ENCODE measurements at regions not wholly inside any gene's neighbourhood (a gene's known extent, or its start where the extent isn't known, plus 50 kb on each side); places are given as distances from the start of the nearest gene placed in this dataset.
"Not testable (repeated sequence)": the region's sequence is repeated elsewhere in the genome, so short reads cannot be mapped to it uniquely, and the experiment has no call there.

- DNase-seq: no peak
Observed at GRCh38 chr6:84916704-84917103, 152.3 kb upstream of the TBX18 start.

GRCh38 chr6:84912472-84913322 lies 148.3 kb upstream of the TBX18 start:
- DNase-seq: no peak

GRCh38 chr6:84910906-84911607 lies 146.7 kb upstream of the TBX18 start:
- DNase-seq: no peak

- no peak for DNase-seq
Observed at GRCh38 chr6:84908304-84908904, 144.0 kb upstream of the TBX18 start.

DNA sequence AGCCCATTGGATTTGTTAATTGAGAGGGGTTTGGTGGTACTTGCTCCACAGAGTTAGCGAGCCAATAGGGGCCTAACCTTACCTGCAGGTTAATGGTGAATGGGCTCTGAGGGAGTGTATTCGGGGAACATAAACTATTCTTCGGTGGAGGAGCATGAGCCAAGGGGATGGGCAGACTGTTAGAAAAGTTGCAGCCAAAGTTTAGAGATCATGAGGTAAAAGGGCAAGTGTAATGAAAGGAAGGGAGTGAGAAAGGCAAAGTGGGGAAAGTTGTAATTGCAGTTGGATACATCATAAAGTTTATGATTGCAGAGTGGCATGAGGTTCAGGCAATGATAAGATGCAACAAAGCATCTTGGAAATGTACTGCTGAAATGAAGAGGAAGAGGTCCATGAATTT lies 142.1 kb upstream of the TBX18 start:
- no peak for DNase-seq

- DNase-seq: no peak
Observed at GRCh38 chr6:84905823-84906222, 141.4 kb upstream of the TBX18 start.

DNA sequence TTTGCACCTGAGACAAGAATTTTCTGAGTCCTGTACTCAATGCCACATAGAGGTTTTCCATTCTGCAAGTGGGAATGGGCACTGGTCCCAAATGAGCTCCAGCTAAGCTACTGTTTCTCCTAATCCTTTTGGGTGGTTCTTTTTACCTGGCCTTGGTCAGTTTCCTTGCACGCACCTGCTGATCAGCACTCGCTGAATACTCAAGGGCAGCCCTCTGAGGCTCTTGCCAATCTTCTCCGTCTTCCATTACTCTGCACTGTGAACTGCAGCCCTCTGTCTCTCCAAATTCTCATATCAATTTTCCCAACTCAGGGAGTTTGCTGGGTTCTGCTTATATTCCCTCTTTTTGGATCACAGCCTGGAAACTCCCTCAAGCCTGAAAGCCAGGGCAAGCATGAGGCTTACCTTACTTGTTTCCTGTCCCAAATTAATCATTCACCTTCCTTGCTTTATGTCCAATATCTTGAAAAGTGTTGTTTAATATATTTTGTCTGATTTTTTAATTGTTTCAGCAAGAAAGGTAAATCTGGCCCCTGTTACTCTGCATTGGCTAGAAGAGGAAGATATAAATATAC lies 138.0 kb upstream of the TBX18 start:
- DNase-seq: no peak

- DNase-seq: no peak
Observed at GRCh38 chr6:84897988-84898594, 133.7 kb upstream of the TBX18 start.

DNA sequence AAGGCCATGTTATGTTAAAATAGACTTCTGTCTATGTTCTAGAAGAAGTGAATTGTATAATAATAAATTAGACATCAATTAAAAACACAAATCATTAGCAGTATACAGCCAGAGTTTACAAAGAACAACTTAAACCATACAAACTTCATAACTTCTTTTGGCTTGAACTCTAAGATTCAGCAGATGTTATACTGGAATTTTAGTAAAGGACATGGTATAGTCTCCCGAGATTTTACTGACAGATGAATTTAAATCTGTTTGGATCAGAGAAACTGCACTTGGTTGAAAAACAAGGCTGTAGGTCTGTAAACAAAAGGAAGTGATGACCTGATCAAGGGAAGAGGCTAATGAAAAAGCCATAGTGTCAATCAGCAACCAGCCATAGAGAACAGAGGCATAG lies 132.6 kb upstream of the TBX18 start:
- no peak for DNase-seq

GRCh38 chr6:84892671-84893070 lies 128.3 kb upstream of the TBX18 start:
- DNase-seq: no peak

DNA sequence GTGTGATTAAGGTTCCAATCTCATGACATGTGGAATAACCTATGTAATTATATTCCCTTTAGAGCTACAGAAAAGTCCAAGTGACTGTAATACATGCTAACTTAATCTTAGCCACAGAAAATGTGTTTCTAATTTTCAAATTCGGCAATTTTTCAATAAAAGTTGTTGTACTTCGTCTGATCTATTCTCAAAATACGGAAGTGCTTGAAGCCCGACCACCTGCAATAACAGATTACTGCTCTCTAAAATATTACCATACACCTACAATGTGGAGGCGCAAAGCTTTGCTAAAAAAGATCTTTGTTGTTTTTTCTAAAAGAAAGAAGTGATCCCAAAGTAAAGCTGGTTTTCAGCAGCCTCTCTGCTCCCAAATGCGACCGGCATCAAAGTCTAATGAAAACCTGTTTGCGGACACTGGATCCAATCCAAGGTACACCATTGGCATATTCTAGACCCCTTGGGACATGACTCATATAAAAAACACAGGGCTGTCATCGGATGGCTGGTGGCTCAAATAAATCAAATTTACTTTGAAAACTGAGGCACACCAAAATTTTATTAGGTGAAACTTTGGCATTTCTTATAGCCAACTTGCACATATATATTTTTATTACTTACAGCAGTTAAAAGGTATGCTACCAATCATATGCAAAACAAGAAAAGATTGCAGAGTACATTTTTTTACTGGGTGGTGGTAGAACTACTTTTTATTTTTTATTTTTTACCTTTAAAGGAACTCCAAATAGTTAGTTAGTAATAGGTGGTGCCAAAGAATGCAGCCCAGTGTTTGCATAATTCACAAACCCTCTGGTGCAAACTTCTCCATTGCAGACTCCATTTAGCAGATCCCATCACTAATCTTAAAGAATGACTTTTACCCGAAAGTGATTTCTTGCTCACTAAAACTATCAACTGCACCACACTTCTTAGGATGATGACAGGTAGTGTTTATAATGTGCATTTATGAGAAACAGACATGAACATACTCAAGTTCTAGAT lies 118.7 kb upstream of the TBX18 start:
- DNase-seq: no peak

DNA sequence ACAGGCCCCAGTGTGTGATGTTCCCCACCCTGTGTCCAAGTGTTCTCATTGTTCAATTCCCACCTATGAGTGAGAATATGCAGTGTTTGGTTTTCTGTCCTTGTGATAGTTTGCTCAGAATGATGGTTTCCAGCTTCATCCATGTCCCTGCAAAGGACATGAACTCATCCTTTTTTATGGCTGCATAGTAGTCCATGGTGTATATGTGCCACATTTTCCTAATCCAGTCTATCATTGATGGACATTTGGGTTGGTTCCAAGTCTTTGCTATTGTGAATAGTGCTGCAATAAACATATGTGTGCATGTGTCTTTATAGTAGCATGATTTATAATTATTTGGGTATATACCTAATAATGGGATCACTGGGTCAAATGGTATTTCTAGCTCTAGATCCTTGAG lies 115.0 kb upstream of the TBX18 start:
- not testable (repeated sequence) for DNase-seq

GRCh38 chr6:84877515-84878210 lies 113.3 kb upstream of the TBX18 start:
- DNase-seq: no peak

- no peak for DNase-seq
Observed at GRCh38 chr6:84876723-84877514, 112.5 kb upstream of the TBX18 start.

GRCh38 chr6:84872996-84873723 lies 108.8 kb upstream of the TBX18 start:
- no peak for DNase-seq

DNA sequence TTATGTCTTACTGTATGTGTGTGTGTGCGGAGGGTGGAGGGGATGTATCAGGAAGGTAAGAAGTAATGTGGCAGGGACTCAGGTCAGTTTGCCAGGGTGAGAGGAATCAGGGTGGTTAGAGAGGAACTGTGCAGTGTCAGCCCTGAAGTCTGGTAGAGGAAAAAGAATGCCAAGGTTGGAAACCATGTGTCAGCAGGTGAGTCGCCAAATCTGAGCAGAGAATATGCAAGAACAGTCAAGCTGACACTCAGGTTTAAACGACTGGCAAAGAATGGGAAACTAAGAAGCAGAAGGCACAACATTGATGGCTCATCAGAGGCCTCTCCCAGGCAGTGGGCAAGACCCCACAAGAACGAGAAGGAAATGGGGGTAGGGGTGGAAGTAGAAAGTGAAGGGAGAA lies 107.5 kb upstream of the TBX18 start:
- DNase-seq: no peak

DNA sequence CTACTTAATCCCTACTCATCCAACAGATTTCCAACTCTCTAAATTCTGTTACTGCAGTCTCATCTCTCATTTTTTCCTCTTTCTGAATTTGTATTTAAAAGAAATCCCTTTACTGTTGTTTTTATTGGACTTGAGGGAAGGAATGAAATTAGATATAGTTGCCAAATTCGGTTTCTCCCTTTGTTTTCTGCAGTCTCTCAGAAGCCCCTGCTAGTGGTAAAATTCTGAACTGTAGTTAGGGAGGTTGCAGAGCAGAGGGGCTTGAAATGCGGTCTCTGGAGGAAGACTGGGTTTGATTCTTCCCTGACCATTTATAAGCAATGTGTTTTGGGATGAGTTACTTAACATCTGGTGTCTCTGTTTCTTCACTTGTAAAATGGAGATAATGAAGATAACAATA lies 106.3 kb upstream of the TBX18 start:
- no peak for DNase-seq

- no peak for DNase-seq
Observed at GRCh38 chr6:84868149-84868548, 103.8 kb upstream of the TBX18 start.

GRCh38 chr6:84867521-84867920 lies 103.1 kb upstream of the TBX18 start:
- DNase-seq: no peak

GRCh38 chr6:84866715-84867114 lies 102.3 kb upstream of the TBX18 start:
- no peak for DNase-seq

Measured in stimulated activated CD4-positive, alpha-beta T cell treated with anti-CD3 and anti-CD28 coated beads, Interleukin-4, amount 100 ng/mL, for 1 hour (primary cell).